ENCODE measurements at regions not wholly inside any gene's neighbourhood (a gene's known extent, or its start where the extent isn't known, plus 50 kb on each side); places are given as distances from the start of the nearest gene placed in this dataset.

DNA sequence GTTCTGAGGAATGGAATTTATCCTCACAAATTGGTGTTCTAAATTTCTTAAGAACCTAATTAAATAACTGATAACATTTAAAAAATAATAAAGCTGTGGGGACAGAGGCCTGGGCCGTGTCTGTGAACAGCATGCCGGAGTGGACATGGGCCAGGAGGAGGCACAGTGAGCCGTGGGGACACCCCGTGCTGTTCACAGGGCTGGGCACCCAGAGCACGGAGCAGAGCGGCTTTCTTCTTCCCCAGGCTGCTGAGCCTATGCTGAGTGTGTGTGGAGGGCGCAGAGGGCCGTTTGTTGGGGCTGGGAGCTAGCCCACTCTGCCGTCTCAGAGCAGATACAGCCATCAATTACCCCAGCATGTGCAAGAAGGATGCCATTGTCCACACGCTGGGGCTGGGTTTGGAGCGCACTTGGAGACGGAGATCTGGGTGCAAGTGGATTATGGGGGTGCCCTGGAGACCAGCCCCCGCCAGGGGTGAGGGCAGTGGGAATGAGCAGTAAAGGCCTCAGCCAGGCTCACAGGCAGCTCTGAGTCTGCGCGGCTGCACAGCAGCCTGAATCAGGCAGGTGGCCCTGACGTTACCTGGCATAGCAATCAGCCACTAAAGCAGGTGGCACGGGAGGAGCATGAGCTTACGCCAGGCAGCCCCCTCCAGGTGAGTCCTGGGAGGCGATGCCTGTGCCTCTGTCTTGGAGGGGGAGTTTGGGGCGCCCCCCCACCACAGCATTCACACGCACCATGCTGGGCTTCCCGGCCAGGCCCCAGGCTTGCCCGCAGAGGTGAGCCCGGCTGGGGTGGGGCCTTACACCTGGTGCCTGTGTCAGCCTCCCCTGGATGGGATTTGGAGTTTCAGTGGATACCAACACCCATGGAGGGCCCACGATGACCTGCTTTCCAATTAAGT is 52.1 kb upstream of the SLC66A3 start:
- Mint-ChIP-seq H3K27ac (no peak overlapping the region), H3K4me1 (no peaks in the 10 kb centered on the region), H3K9me3 (peaks cover 0 to 4% (median 0%) of the 10 kb centered on the region in 7 donors), H3K27me3 (ENCODE audit: low read depth in 3 of 3) (peaks cover 2 to 11% (median 4%) of the 10 kb centered on the region in 3 donors), H3K36me3 (no peaks in the 10 kb centered on the region), H3K4me3 (no peak overlapping the region)
- Histone ChIP-seq H3K4me2 (replicated peaks; ENCODE audit: extremely low read depth, low read length, poor library complexity, severe bottlenecking) (no peak overlapping the region), H3K36me3 (replicated peaks in 1 of 2; ENCODE audit: control insufficient read depth in 1 of 2, insufficient read depth in 2 of 2, low read length in 2 of 2) (no peaks in the 10 kb centered on the region), H3K4me3 (replicated peaks in 1 of 3; ENCODE audit: low read depth in 2 of 3, low read length in 3 of 3) (no peak overlapping the region), H3K27me3 (ENCODE audit: control insufficient read depth in 2 of 2, insufficient read depth in 2 of 2, low read length in 2 of 2) (no peaks in the 10 kb centered on the region), H3K9me3 (replicated peaks in 1 of 2; ENCODE audit: control insufficient read depth in 1 of 2, insufficient read depth in 1 of 2, low read length in 2 of 2) (no peaks in the 10 kb centered on the region), H3K27ac (ENCODE audit: low read depth in 1 of 2, low read length in 2 of 2) (no peak overlapping the region), H3K79me2 (ENCODE audit: insufficient read depth, low read length) (no peaks in the 10 kb centered on the region), H3K4me1 (ENCODE audit: control insufficient read depth in 1 of 2, insufficient read depth in 2 of 2, low read length in 2 of 2) (no peaks in the 10 kb centered on the region), H2AFZ (ENCODE audit: insufficient read depth, low read depth, low read length, poor library complexity, severe bottlenecking) (no peak overlapping the region), H3K9ac (ENCODE audit: insufficient read depth, low read length, poor library complexity, severe bottlenecking) (no peak overlapping the region), H4K20me1 (ENCODE audit: insufficient read depth, low read length) (no peaks in the 10 kb centered on the region)
- intact Hi-C loops (cut with micrococcal nuclease), result no loop called here
- TF ChIP-seq CTCF (IDR thresholded peaks at IDR 0.05), result no peak
- WGBS (ENCODE audit: insufficient coverage), result 95% methylated on average over 17 of the region's 25 CpGs
- DNase-seq, result no peak

- H3K4me1 ChIP-seq (ENCODE audit: control insufficient read depth in 1 of 2, insufficient read depth in 2 of 2, low read length in 2 of 2), result no peaks in the 10 kb centered on the region
- H3K36me3 ChIP-seq (replicated peaks in 1 of 2; ENCODE audit: control insufficient read depth in 1 of 2, insufficient read depth in 2 of 2, low read length in 2 of 2), result no peaks in the 10 kb centered on the region
- Mint-ChIP-seq H3K4me3 (no peak overlapping the region), H3K27ac (no peak overlapping the region), H3K4me1 (no peaks in the 10 kb centered on the region), H3K36me3 (no peaks in the 10 kb centered on the region), H3K9me3 (peaks cover 0 to 4% (median 2%) of the 10 kb centered on the region in 7 donors), H3K27me3 (ENCODE audit: low read depth in 3 of 3) (peaks cover 2 to 11% (median 2%) of the 10 kb centered on the region in 3 donors)
- H3K4me3 ChIP-seq (replicated peaks in 1 of 3; ENCODE audit: low read depth in 2 of 3, low read length in 3 of 3), result no peak overlapping the region
- no peaks in the 10 kb centered on the region for H3K79me2 ChIP-seq (ENCODE audit: insufficient read depth, low read length)
- no peak overlapping the region for H3K27ac ChIP-seq (ENCODE audit: low read depth in 1 of 2, low read length in 2 of 2)
- H3K9me3 ChIP-seq (replicated peaks in 1 of 2; ENCODE audit: control insufficient read depth in 1 of 2, insufficient read depth in 1 of 2, low read length in 2 of 2), result no peaks in the 10 kb centered on the region
- intact Hi-C loops (cut with micrococcal nuclease), result no loop called here
- H3K27me3 ChIP-seq (ENCODE audit: control insufficient read depth in 2 of 2, insufficient read depth in 2 of 2, low read length in 2 of 2), result no peaks in the 10 kb centered on the region
- DNase-seq, result no peak
- TF ChIP-seq CTCF (IDR thresholded peaks at IDR 0.05), result no peak
- whole genome bisulfite sequencing (ENCODE audit: insufficient coverage), result 95% methylated on average over 14 of the region's 18 CpGs
- H3K9ac ChIP-seq (ENCODE audit: insufficient read depth, low read length, poor library complexity, severe bottlenecking), result no peak overlapping the region
- H4K20me1 ChIP-seq (ENCODE audit: insufficient read depth, low read length), result no peaks in the 10 kb centered on the region
- H3K4me2 ChIP-seq (replicated peaks; ENCODE audit: extremely low read depth, low read length, poor library complexity, severe bottlenecking), result no peak overlapping the region
- H2AFZ ChIP-seq (ENCODE audit: insufficient read depth, low read depth, low read length, poor library complexity, severe bottlenecking), result no peak overlapping the region
Observed at GRCh38 chr2:11103984-11104793, 51.1 kb upstream of the SLC66A3 start.

Measured in CD14-positive monocyte (primary cell).